ENCODE measurements at regions not wholly inside any gene's neighbourhood (a gene's known extent, or its start where the extent isn't known, plus 50 kb on each side); places are given as distances from the start of the nearest gene placed in this dataset.
"Not testable (repeated sequence)": the region's sequence is repeated elsewhere in the genome, so short reads cannot be mapped to it uniquely, and the experiment has no call there.

GRCh38 chr13:65936249-65936648, 1293.9 kb downstream of the PCDH9 start:
- H3K4me1 ChIP-seq = no peaks in the 10 kb centered on the region
- no peaks in the 10 kb centered on the region for H3K36me3 ChIP-seq
- no peaks in the 10 kb centered on the region for H3K9me3 ChIP-seq
- intact Hi-C loops (cut with DNase I) = no loop called here
- H3K9ac ChIP-seq (ENCODE audit: low read depth in 2 of 2, low read length in 2 of 2) = no peak overlapping the region
- no peak overlapping the region for H3K4me3 ChIP-seq
- no peak for DNase-seq
- no peak overlapping the region for H3K27ac ChIP-seq
- TF ChIP-seq CTCF (IDR thresholded peaks at IDR 0.05) = no peak
- H3K27me3 ChIP-seq = no peaks in the 10 kb centered on the region

GRCh38 chr13:65932587-65933239, 1297.4 kb downstream of the PCDH9 start:
- no peak for TF ChIP-seq CTCF (IDR thresholded peaks at IDR 0.05)
- no peak overlapping the region for H3K9ac ChIP-seq (ENCODE audit: low read depth in 2 of 2, low read length in 2 of 2)
- no peaks in the 10 kb centered on the region for H3K4me1 ChIP-seq
- intact Hi-C loops (cut with DNase I) = no loop called here
- DNase-seq = no peak
- no peak overlapping the region for H3K4me3 ChIP-seq
- H3K27ac ChIP-seq = no peak overlapping the region
- H3K27me3 ChIP-seq = no peaks in the 10 kb centered on the region
- H3K36me3 ChIP-seq = no peaks in the 10 kb centered on the region
- no peaks in the 10 kb centered on the region for H3K9me3 ChIP-seq

- Histone ChIP-seq H3K9me3 (no peaks in the 10 kb centered on the region), H3K27ac (no peak overlapping the region), H3K4me1 (no peaks in the 10 kb centered on the region), H3K36me3 (no peaks in the 10 kb centered on the region), H3K4me3 (no peak overlapping the region), H3K9ac (ENCODE audit: low read depth in 2 of 2, low read length in 2 of 2) (no peak overlapping the region), H3K27me3 (no peaks in the 10 kb centered on the region)
- TF ChIP-seq CTCF (IDR thresholded peaks at IDR 0.05) = no peak
- DNase-seq = no peak
- intact Hi-C loops (cut with DNase I) = no loop called here
Observed at GRCh38 chr13:65932013-65932412, 1298.1 kb downstream of the PCDH9 start.

GRCh38 chr13:65929436-65929835, 1300.7 kb downstream of the PCDH9 start:
- intact Hi-C loops (cut with DNase I) = no loop called here
- DNase-seq = no peak
- no peak overlapping the region for H3K27ac ChIP-seq

GRCh38 chr13:65926750-65927171, 1303.4 kb downstream of the PCDH9 start:
- intact Hi-C loops (cut with DNase I) = no loop called here
- H3K4me1 ChIP-seq = no peaks in the 10 kb centered on the region
- H3K36me3 ChIP-seq = no peaks in the 10 kb centered on the region
- no peak overlapping the region for H3K27ac ChIP-seq
- no peak overlapping the region for H3K9ac ChIP-seq (ENCODE audit: low read depth in 2 of 2, low read length in 2 of 2)
- no peaks in the 10 kb centered on the region for H3K27me3 ChIP-seq
- peak; percentile 20 for DNase-seq
- H3K4me3 ChIP-seq = no peak overlapping the region
- TF ChIP-seq CTCF (IDR thresholded peaks at IDR 0.05) = no peak
- H3K9me3 ChIP-seq = no peaks in the 10 kb centered on the region

More at GRCh38 chr13:65929436-65929835, 1300.7 kb downstream of the PCDH9 start:
- no peaks in the 10 kb centered on the region for H3K4me1 ChIP-seq
- no peak for TF ChIP-seq CTCF (IDR thresholded peaks at IDR 0.05)
- H3K36me3 ChIP-seq = no peaks in the 10 kb centered on the region
- no peaks in the 10 kb centered on the region for H3K27me3 ChIP-seq
- no peaks in the 10 kb centered on the region for H3K9me3 ChIP-seq
- no peak overlapping the region for H3K4me3 ChIP-seq
- H3K9ac ChIP-seq (ENCODE audit: low read depth in 2 of 2, low read length in 2 of 2) = no peak overlapping the region

GRCh38 chr13:65922846-65923245, 1307.3 kb downstream of the PCDH9 start:
- H3K9ac ChIP-seq (ENCODE audit: low read depth in 2 of 2, low read length in 2 of 2); DNase-seq; H3K4me3 ChIP-seq; H3K36me3 ChIP-seq; H3K27me3 ChIP-seq; H3K4me1 ChIP-seq; intact Hi-C loops (cut with DNase I); H3K27ac ChIP-seq; H3K9me3 ChIP-seq: not testable (repeated sequence)

All from colonic mucosa (tissue), 4 donors.